ENCODE measurements at regions not wholly inside any gene's neighbourhood (a gene's known extent, or its start where the extent isn't known, plus 50 kb on each side); places are given as distances from the start of the nearest gene placed in this dataset.
A peak's percentile ranks its signal among the peaks of the same experiment; 100 is the strongest.

GRCh38 chr17:33481652-33482051 is 188.6 kb upstream of the ASIC2 start:
- DNase-seq: no peak

- no peak for DNase-seq
These were observed 189.5 kb upstream of the ASIC2 start for GRCh38 chr17:33482636-33483035.

GRCh38 chr17:33484559-33484958 is 191.5 kb upstream of the ASIC2 start:
- no peak for DNase-seq

GRCh38 chr17:33486135-33486885 is 193.2 kb upstream of the ASIC2 start:
- no peak for DNase-seq

GRCh38 chr17:33487187-33487879 is 194.2 kb upstream of the ASIC2 start:
- DNase-seq: no peak

GRCh38 chr17:33491871-33492481 is 198.9 kb upstream of the ASIC2 start:
- no peak for DNase-seq

GRCh38 chr17:33492731-33493265 is 199.7 kb upstream of the ASIC2 start:
- no peak for DNase-seq

GRCh38 chr17:33493566-33493965 is 200.5 kb upstream of the ASIC2 start:
- no peak for DNase-seq

- no peak for DNase-seq
These were observed 201.1 kb upstream of the ASIC2 start for GRCh38 chr17:33494151-33494550.

GRCh38 chr17:33497623-33498022 is 204.5 kb upstream of the ASIC2 start:
- no peak for DNase-seq

- no peak for DNase-seq
These were observed 205.0 kb upstream of the ASIC2 start for GRCh38 chr17:33498069-33498468.

GRCh38 chr17:33499040-33499439 is 205.9 kb upstream of the ASIC2 start:
- no peak for DNase-seq

GRCh38 chr17:33500151-33500550 is 207.1 kb upstream of the ASIC2 start:
- peak; percentile 13 to 21 for DNase-seq

- DNase-seq: no peak
These were observed 208.1 kb upstream of the ASIC2 start for GRCh38 chr17:33501185-33501584.

- no peak for DNase-seq
These were observed 211.5 kb upstream of the ASIC2 start for GRCh38 chr17:33504571-33504970.

GRCh38 chr17:33506889-33507650 is 214.0 kb upstream of the ASIC2 start:
- DNase-seq: no peak

GRCh38 chr17:33508215-33508614 is 215.1 kb upstream of the ASIC2 start:
- no peak for DNase-seq

- DNase-seq: no peak
These were observed 216.2 kb upstream of the ASIC2 start for GRCh38 chr17:33509331-33509730.

GRCh38 chr17:33511670-33512069 is 218.6 kb upstream of the ASIC2 start:
- no peak for DNase-seq

GRCh38 chr17:33512113-33512512 is 219.0 kb upstream of the ASIC2 start:
- no peak for DNase-seq

GRCh38 chr17:33513769-33514168 is 220.7 kb upstream of the ASIC2 start:
- DNase-seq: no peak

GRCh38 chr17:33514369-33514768 is 221.3 kb upstream of the ASIC2 start:
- no peak for DNase-seq

GRCh38 chr17:33515974-33516373 is 222.9 kb upstream of the ASIC2 start:
- DNase-seq: no peak
